ENCODE measurements at regions not wholly inside any gene's neighbourhood (a gene's known extent, or its start where the extent isn't known, plus 50 kb on each side); places are given as distances from the start of the nearest gene placed in this dataset.

DNA sequence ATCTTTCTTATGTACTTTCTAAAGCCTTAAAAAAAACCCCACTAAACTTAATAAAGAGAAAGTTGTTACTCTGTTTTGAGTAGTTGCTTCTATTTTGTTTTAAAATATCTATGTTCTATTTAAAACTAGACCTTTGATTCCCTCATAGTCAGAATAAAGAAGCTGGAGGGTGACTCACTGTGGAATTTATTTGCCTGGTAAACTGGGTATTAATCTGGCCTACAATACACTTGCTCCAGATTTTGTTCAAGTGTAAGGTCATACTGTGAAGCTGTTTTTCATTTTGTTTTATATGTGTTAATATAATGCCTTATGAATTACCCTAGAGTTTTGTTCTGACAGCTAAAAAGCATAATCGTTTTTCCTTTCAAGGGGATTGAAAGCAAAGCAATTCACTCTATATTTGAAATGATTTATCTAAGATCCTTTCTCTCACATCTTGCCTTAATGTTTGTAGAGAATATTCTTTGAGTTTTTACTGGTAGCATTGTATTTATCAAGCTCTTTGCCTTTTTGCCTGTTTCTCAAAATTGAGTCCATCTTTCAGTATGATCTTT is 277.4 kb upstream of the PITX2 start:
- Histone ChIP-seq H3K27ac (ENCODE audit: low read depth in 2 of 2, low read length in 2 of 2) (no peak overlapping the region), H3K4me1 (ENCODE audit: control insufficient read depth in 2 of 2, insufficient read depth in 2 of 2, low read length in 2 of 2) (peaks cover 3 to 7% of the 10 kb centered on the region in 2 donors), H3K9ac (ENCODE audit: low read depth in 1 of 2, low read length in 2 of 2) (no peak overlapping the region), H3K27me3 (ENCODE audit: control insufficient read depth in 2 of 2, insufficient read depth in 2 of 2, low read length in 2 of 2) (no peaks in the 10 kb centered on the region), H3K4me3 (ENCODE audit: low read length in 2 of 2) (no peak overlapping the region), H3K9me3 (ENCODE audit: control insufficient read depth in 2 of 2, low read length in 2 of 2) (no peaks in the 10 kb centered on the region), H3K36me3 (ENCODE audit: control insufficient read depth in 2 of 2, insufficient read depth in 2 of 2, low read length in 2 of 2) (no peaks in the 10 kb centered on the region)

DNA sequence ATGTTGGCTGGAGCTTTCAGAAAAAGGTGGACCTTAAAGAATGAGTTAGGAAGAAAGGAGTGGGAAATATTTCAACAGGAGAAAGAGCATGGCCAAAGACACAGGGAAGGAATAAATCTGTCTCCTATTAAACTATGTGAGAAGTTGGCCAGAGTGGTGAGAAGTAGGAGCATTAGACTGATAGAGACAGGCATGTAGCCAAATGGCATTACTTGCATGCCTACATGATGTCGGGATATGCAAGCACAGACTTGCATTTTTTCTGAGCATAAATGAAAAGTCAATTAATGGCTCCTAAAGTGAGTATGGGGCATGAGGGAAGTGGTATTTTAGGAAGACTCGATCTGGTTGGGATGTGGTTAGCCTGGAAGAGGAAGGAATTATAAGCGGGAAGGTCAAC is 279.6 kb upstream of the PITX2 start:
- Histone ChIP-seq H3K36me3 (ENCODE audit: control insufficient read depth in 2 of 2, insufficient read depth in 2 of 2, low read length in 2 of 2) (no peaks in the 10 kb centered on the region), H3K4me1 (ENCODE audit: control insufficient read depth in 2 of 2, insufficient read depth in 2 of 2, low read length in 2 of 2) (peaks cover 3 to 7% of the 10 kb centered on the region in 2 donors), H3K4me3 (ENCODE audit: low read length in 2 of 2) (no peak overlapping the region), H3K27me3 (ENCODE audit: control insufficient read depth in 2 of 2, insufficient read depth in 2 of 2, low read length in 2 of 2) (no peaks in the 10 kb centered on the region), H3K9me3 (ENCODE audit: control insufficient read depth in 2 of 2, low read length in 2 of 2) (no peaks in the 10 kb centered on the region), H3K9ac (ENCODE audit: low read depth in 1 of 2, low read length in 2 of 2) (no peak overlapping the region), H3K27ac (ENCODE audit: low read depth in 2 of 2, low read length in 2 of 2) (no peak overlapping the region)

DNA sequence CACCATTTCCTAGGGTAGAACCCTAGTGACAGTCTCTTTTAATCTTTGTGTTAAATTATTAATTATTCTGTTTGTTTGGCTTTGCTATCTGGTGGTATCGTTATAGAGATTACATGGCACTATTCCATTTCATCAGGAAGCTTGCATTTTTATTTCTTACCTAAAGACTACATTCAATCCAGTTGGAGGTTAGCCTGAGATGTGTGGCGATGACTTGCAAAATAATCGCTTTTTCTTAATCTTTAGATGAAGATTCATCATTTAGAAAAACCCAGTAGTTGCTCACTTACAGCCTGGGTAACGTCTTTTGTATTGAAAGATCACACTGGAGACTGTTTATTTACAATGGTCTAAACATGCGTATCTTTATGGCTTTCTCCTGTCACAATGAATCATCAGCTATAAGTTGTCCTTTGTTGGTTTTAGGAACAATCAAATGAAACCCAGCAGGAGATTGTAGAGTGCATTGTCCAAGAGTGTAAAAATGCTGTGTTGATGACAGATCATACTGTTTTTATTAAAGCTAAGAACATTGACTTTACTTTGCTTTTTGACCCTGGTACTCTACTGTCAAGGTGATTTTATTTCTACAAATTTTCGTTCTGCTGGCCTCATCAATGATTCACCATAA is 281.7 kb upstream of the PITX2 start:
- Histone ChIP-seq H3K27me3 (ENCODE audit: control insufficient read depth in 2 of 2, insufficient read depth in 2 of 2, low read length in 2 of 2) (no peaks in the 10 kb centered on the region), H3K27ac (ENCODE audit: low read depth in 2 of 2, low read length in 2 of 2) (no peak overlapping the region), H3K9ac (ENCODE audit: low read depth in 1 of 2, low read length in 2 of 2) (no peak overlapping the region), H3K36me3 (ENCODE audit: control insufficient read depth in 2 of 2, insufficient read depth in 2 of 2, low read length in 2 of 2) (no peaks in the 10 kb centered on the region), H3K9me3 (ENCODE audit: control insufficient read depth in 2 of 2, low read length in 2 of 2) (no peaks in the 10 kb centered on the region), H3K4me1 (ENCODE audit: control insufficient read depth in 2 of 2, insufficient read depth in 2 of 2, low read length in 2 of 2) (peaks cover 7 to 9% of the 10 kb centered on the region in 2 donors), H3K4me3 (ENCODE audit: low read length in 2 of 2) (no peak overlapping the region)

GRCh38 chr4:110905367-110905766 is 282.5 kb upstream of the PITX2 start:
- Histone ChIP-seq H3K27me3 (ENCODE audit: control insufficient read depth in 2 of 2, insufficient read depth in 2 of 2, low read length in 2 of 2) (no peaks in the 10 kb centered on the region), H3K36me3 (ENCODE audit: control insufficient read depth in 2 of 2, insufficient read depth in 2 of 2, low read length in 2 of 2) (no peaks in the 10 kb centered on the region), H3K27ac (ENCODE audit: low read depth in 2 of 2, low read length in 2 of 2) (no peak overlapping the region), H3K4me3 (ENCODE audit: low read length in 2 of 2) (no peak overlapping the region), H3K9me3 (ENCODE audit: control insufficient read depth in 2 of 2, low read length in 2 of 2) (no peaks in the 10 kb centered on the region), H3K4me1 (ENCODE audit: control insufficient read depth in 2 of 2, insufficient read depth in 2 of 2, low read length in 2 of 2) (peaks cover 6 to 7% of the 10 kb centered on the region in 2 donors), H3K9ac (ENCODE audit: low read depth in 1 of 2, low read length in 2 of 2) (no peak overlapping the region)

- H3K27ac ChIP-seq (ENCODE audit: low read depth in 2 of 2, low read length in 2 of 2), result no peak overlapping the region
- H3K4me1 ChIP-seq (ENCODE audit: control insufficient read depth in 2 of 2, insufficient read depth in 2 of 2, low read length in 2 of 2), result peaks cover 6 to 7% of the 10 kb centered on the region in 2 donors
- H3K27me3 ChIP-seq (ENCODE audit: control insufficient read depth in 2 of 2, insufficient read depth in 2 of 2, low read length in 2 of 2), result no peaks in the 10 kb centered on the region
- no peak overlapping the region for H3K4me3 ChIP-seq (ENCODE audit: low read length in 2 of 2)
- H3K36me3 ChIP-seq (ENCODE audit: control insufficient read depth in 2 of 2, insufficient read depth in 2 of 2, low read length in 2 of 2), result no peaks in the 10 kb centered on the region
- H3K9me3 ChIP-seq (ENCODE audit: control insufficient read depth in 2 of 2, low read length in 2 of 2), result no peaks in the 10 kb centered on the region
- no peak overlapping the region for H3K9ac ChIP-seq (ENCODE audit: low read depth in 1 of 2, low read length in 2 of 2)
These were observed 285.0 kb upstream of the PITX2 start for GRCh38 chr4:110907801-110908313.

- no peak overlapping the region for H3K27ac ChIP-seq (ENCODE audit: low read depth in 2 of 2, low read length in 2 of 2)
- H3K4me3 ChIP-seq (ENCODE audit: low read length in 2 of 2), result no peak overlapping the region
- no peak overlapping the region for H3K9ac ChIP-seq (ENCODE audit: low read depth in 1 of 2, low read length in 2 of 2)
- no peaks in the 10 kb centered on the region for H3K9me3 ChIP-seq (ENCODE audit: control insufficient read depth in 2 of 2, low read length in 2 of 2)
- H3K36me3 ChIP-seq (ENCODE audit: control insufficient read depth in 2 of 2, insufficient read depth in 2 of 2, low read length in 2 of 2), result no peaks in the 10 kb centered on the region
- H3K27me3 ChIP-seq (ENCODE audit: control insufficient read depth in 2 of 2, insufficient read depth in 2 of 2, low read length in 2 of 2), result no peaks in the 10 kb centered on the region
- no peaks in the 10 kb centered on the region for H3K4me1 ChIP-seq (ENCODE audit: control insufficient read depth in 2 of 2, insufficient read depth in 2 of 2, low read length in 2 of 2)
These were observed 291.9 kb upstream of the PITX2 start for GRCh38 chr4:110914791-110915190.

GRCh38 chr4:110915301-110915700 is 292.4 kb upstream of the PITX2 start:
- Histone ChIP-seq H3K36me3 (ENCODE audit: control insufficient read depth in 2 of 2, insufficient read depth in 2 of 2, low read length in 2 of 2) (no peaks in the 10 kb centered on the region), H3K4me3 (ENCODE audit: low read length in 2 of 2) (no peak overlapping the region), H3K9ac (ENCODE audit: low read depth in 1 of 2, low read length in 2 of 2) (no peak overlapping the region), H3K27me3 (ENCODE audit: control insufficient read depth in 2 of 2, insufficient read depth in 2 of 2, low read length in 2 of 2) (no peaks in the 10 kb centered on the region), H3K27ac (ENCODE audit: low read depth in 2 of 2, low read length in 2 of 2) (no peak overlapping the region), H3K9me3 (ENCODE audit: control insufficient read depth in 2 of 2, low read length in 2 of 2) (no peaks in the 10 kb centered on the region), H3K4me1 (ENCODE audit: control insufficient read depth in 2 of 2, insufficient read depth in 2 of 2, low read length in 2 of 2) (no peaks in the 10 kb centered on the region)

- H3K9me3 ChIP-seq (ENCODE audit: control insufficient read depth in 2 of 2, low read length in 2 of 2), result no peaks in the 10 kb centered on the region
- H3K4me3 ChIP-seq (ENCODE audit: low read length in 2 of 2), result no peak overlapping the region
- H3K4me1 ChIP-seq (ENCODE audit: control insufficient read depth in 2 of 2, insufficient read depth in 2 of 2, low read length in 2 of 2), result no peaks in the 10 kb centered on the region
- no peaks in the 10 kb centered on the region for H3K36me3 ChIP-seq (ENCODE audit: control insufficient read depth in 2 of 2, insufficient read depth in 2 of 2, low read length in 2 of 2)
- no peaks in the 10 kb centered on the region for H3K27me3 ChIP-seq (ENCODE audit: control insufficient read depth in 2 of 2, insufficient read depth in 2 of 2, low read length in 2 of 2)
- no peak overlapping the region for H3K9ac ChIP-seq (ENCODE audit: low read depth in 1 of 2, low read length in 2 of 2)
- H3K27ac ChIP-seq (ENCODE audit: low read depth in 2 of 2, low read length in 2 of 2), result no peak overlapping the region
These were observed 293.6 kb upstream of the PITX2 start for GRCh38 chr4:110916505-110916904.

DNA sequence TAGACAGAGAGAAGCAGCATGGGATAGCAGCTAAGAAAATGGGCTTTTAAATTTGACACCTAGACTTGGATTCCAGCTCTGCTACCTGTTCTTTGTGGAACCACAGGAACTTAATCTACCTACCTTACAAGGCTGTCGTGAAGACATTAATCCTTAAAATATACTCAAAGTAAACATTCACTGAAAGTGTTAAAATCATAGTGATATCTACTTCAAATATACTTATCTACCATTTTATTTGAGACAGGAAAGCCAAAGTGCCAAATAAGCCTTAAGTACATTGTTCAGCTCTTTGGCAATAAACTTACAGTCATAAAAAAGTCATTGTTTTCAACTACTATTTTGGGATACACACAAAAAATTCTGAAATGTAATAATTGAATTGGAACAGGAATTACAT is 295.0 kb upstream of the PITX2 start:
- Histone ChIP-seq H3K27ac (ENCODE audit: low read depth in 2 of 2, low read length in 2 of 2) (no peak overlapping the region), H3K27me3 (ENCODE audit: control insufficient read depth in 2 of 2, insufficient read depth in 2 of 2, low read length in 2 of 2) (no peaks in the 10 kb centered on the region), H3K4me1 (ENCODE audit: control insufficient read depth in 2 of 2, insufficient read depth in 2 of 2, low read length in 2 of 2) (no peaks in the 10 kb centered on the region), H3K9ac (ENCODE audit: low read depth in 1 of 2, low read length in 2 of 2) (no peak overlapping the region), H3K36me3 (ENCODE audit: control insufficient read depth in 2 of 2, insufficient read depth in 2 of 2, low read length in 2 of 2) (no peaks in the 10 kb centered on the region), H3K4me3 (ENCODE audit: low read length in 2 of 2) (no peak overlapping the region), H3K9me3 (ENCODE audit: control insufficient read depth in 2 of 2, low read length in 2 of 2) (no peaks in the 10 kb centered on the region)

DNA sequence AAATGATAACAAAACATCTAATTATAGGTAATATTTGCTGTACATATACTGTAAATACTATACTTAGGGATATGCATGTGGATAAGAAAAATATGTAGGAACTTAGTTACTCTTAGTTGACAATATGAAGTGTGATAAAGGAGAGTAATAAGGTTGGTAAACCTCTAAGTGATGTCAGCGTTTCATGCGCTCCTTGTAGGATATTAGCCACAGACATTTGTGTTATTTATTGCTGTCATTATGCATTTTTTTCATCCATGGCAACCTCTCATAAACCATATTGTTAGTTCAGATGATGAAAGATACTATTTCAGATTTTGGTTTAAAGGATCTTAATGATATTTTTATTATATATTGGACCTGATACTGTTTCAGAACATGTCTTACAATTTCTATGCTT is 298.1 kb upstream of the PITX2 start:
- no peaks in the 10 kb centered on the region for H3K9me3 ChIP-seq (ENCODE audit: control insufficient read depth in 2 of 2, low read length in 2 of 2)
- no peaks in the 10 kb centered on the region for H3K4me1 ChIP-seq (ENCODE audit: control insufficient read depth in 2 of 2, insufficient read depth in 2 of 2, low read length in 2 of 2)
- H3K9ac ChIP-seq (ENCODE audit: low read depth in 1 of 2, low read length in 2 of 2), result no peak overlapping the region
- no peak overlapping the region for H3K27ac ChIP-seq (ENCODE audit: low read depth in 2 of 2, low read length in 2 of 2)
- no peaks in the 10 kb centered on the region for H3K27me3 ChIP-seq (ENCODE audit: control insufficient read depth in 2 of 2, insufficient read depth in 2 of 2, low read length in 2 of 2)
- H3K4me3 ChIP-seq (ENCODE audit: low read length in 2 of 2), result no peak overlapping the region
- H3K36me3 ChIP-seq (ENCODE audit: control insufficient read depth in 2 of 2, insufficient read depth in 2 of 2, low read length in 2 of 2), result no peaks in the 10 kb centered on the region

Data from mucosa of rectum (tissue), 2 donors.